ENCODE measurements at regions not wholly inside any gene's neighbourhood (a gene's known extent, or its start where the extent isn't known, plus 50 kb on each side); places are given as distances from the start of the nearest gene placed in this dataset.
"Not testable (repeated sequence)": the region's sequence is repeated elsewhere in the genome, so short reads cannot be mapped to it uniquely, and the experiment has no call there.

- no peak for DNase-seq (ENCODE audit: low read depth in 1 of 2, low spot score in 1 of 2)
- no peak for TF ChIP-seq SPI1 (IDR thresholded peaks at IDR 0.05; ENCODE audit: borderline replicate concordance, low read depth)
- no peak for TF ChIP-seq CTCF (IDR thresholded peaks at IDR 0.05; ENCODE audit: insufficient read depth, low read length)
- no peak for TF ChIP-seq POLR2AphosphoS5 (IDR thresholded peaks at IDR 0.05; ENCODE audit: low read depth)
- no peak for TF ChIP-seq GABPA (IDR thresholded peaks at IDR 0.05; ENCODE audit: low read depth)
- TF ChIP-seq, protein P1, sequence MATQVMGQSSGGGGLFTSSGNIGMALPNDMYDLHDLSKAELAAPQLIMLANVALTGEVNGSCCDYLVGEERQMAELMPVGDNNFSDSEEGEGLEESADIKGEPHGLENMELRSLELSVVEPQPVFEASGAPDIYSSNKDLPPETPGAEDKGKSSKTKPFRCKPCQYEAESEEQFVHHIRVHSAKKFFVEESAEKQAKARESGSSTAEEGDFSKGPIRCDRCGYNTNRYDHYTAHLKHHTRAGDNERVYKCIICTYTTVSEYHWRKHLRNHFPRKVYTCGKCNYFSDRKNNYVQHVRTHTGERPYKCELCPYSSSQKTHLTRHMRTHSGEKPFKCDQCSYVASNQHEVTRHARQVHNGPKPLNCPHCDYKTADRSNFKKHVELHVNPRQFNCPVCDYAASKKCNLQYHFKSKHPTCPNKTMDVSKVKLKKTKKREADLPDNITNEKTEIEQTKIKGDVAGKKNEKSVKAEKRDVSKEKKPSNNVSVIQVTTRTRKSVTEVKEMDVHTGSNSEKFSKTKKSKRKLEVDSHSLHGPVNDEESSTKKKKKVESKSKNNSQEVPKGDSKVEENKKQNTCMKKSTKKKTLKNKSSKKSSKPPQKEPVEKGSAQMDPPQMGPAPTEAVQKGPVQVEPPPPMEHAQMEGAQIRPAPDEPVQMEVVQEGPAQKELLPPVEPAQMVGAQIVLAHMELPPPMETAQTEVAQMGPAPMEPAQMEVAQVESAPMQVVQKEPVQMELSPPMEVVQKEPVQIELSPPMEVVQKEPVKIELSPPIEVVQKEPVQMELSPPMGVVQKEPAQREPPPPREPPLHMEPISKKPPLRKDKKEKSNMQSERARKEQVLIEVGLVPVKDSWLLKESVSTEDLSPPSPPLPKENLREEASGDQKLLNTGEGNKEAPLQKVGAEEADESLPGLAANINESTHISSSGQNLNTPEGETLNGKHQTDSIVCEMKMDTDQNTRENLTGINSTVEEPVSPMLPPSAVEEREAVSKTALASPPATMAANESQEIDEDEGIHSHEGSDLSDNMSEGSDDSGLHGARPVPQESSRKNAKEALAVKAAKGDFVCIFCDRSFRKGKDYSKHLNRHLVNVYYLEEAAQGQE (IDR thresholded peaks at IDR 0.05; ENCODE audit: insufficient replicate concordance, low read depth): no peak
- no peak overlapping the region for H3K27ac ChIP-seq (replicated peaks)
- no peak overlapping the region for H3K4me3 ChIP-seq (replicated peaks; ENCODE audit: insufficient read depth, low read length)
- no peaks in the 10 kb centered on the region for H3K27me3 ChIP-seq (ENCODE audit: insufficient read depth, poor library complexity, severe bottlenecking)
These were observed 141.9 kb upstream of the STK26 start for GRCh38 chrX:131881194-131881593.

DNA sequence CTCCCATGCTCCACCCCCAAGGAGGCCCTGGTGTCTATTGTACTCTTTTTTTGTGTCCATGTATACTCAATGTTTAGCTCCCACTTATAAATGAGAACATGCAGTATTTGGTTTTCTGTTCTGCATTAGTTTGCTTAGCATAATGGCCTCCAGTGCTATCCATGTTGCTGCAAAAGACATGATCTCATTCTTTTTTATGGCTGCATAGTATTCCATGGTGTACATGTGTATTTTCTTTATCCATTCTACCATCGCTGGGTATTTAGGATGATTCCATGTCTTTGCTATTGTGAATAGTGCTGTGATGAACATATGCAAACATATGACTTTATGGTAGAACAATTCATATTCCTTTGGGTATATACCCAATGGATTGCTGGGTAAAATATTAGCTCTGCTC lies 138.1 kb upstream of the STK26 start:
- H3K27me3 ChIP-seq (ENCODE audit: insufficient read depth, poor library complexity, severe bottlenecking); H3K4me3 ChIP-seq (replicated peaks; ENCODE audit: insufficient read depth, low read length); H3K27ac ChIP-seq (replicated peaks); DNase-seq (ENCODE audit: low read depth in 1 of 2, low spot score in 1 of 2): not testable (repeated sequence)

GRCh38 chrX:131893857-131894256 lies 129.2 kb upstream of the STK26 start:
- H3K27ac ChIP-seq (replicated peaks); H3K4me3 ChIP-seq (replicated peaks; ENCODE audit: insufficient read depth, low read length); H3K27me3 ChIP-seq (ENCODE audit: insufficient read depth, poor library complexity, severe bottlenecking); DNase-seq (ENCODE audit: low read depth in 1 of 2, low spot score in 1 of 2): not testable (repeated sequence)

GRCh38 chrX:131894995-131895394 lies 128.1 kb upstream of the STK26 start:
- H3K27ac ChIP-seq (replicated peaks): no peak overlapping the region
- DNase-seq (ENCODE audit: low read depth in 1 of 2, low spot score in 1 of 2): no peak
- TF ChIP-seq POLR2AphosphoS5 (IDR thresholded peaks at IDR 0.05; ENCODE audit: low read depth) (no peak), SPI1 (IDR thresholded peaks at IDR 0.05; ENCODE audit: borderline replicate concordance, low read depth) (no peak), CTCF (IDR thresholded peaks at IDR 0.05; ENCODE audit: insufficient read depth, low read length) (no peak), GABPA (IDR thresholded peaks at IDR 0.05; ENCODE audit: low read depth) (no peak)
- TF ChIP-seq, protein P1 (IDR thresholded peaks at IDR 0.05; ENCODE audit: insufficient replicate concordance, low read depth): no peak
- no peak overlapping the region for H3K4me3 ChIP-seq (replicated peaks; ENCODE audit: insufficient read depth, low read length)
- H3K27me3 ChIP-seq (ENCODE audit: insufficient read depth, poor library complexity, severe bottlenecking): no peaks in the 10 kb centered on the region

DNA sequence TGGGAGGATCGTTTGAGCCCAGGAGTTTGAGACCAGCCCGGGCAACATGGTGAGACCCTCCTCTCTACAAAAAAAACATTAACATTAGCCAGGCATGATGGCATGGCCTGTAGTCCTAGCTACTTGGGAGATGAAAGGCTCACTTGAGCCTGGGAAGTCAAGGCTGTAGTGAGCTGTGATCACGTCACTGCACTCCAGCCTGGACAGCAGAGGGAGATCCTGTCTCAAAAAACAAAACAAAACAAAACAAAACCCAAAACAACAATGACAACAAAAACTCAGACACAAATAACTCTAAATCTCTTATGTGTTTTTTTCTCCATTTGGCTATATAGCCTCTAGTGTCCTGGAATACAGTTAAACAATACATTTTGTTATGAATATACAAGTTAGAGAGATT lies 127.3 kb upstream of the STK26 start:
- no peak for TF ChIP-seq SPI1 (IDR thresholded peaks at IDR 0.05; ENCODE audit: borderline replicate concordance, low read depth)
- TF ChIP-seq, protein P1 (IDR thresholded peaks at IDR 0.05; ENCODE audit: insufficient replicate concordance, low read depth): no peak
- no peak for TF ChIP-seq GABPA (IDR thresholded peaks at IDR 0.05; ENCODE audit: low read depth)
- TF ChIP-seq POLR2AphosphoS5 (IDR thresholded peaks at IDR 0.05; ENCODE audit: low read depth): no peak
- TF ChIP-seq CTCF (IDR thresholded peaks at IDR 0.05; ENCODE audit: insufficient read depth, low read length): no peak
- no peaks in the 10 kb centered on the region for H3K27me3 ChIP-seq (ENCODE audit: insufficient read depth, poor library complexity, severe bottlenecking)

More for the DNA sequence above, 127.3 kb upstream of the STK26 start:
- no peak for DNase-seq (ENCODE audit: low read depth in 1 of 2, low spot score in 1 of 2)
- no peak overlapping the region for H3K27ac ChIP-seq (replicated peaks)
- H3K4me3 ChIP-seq (replicated peaks; ENCODE audit: insufficient read depth, low read length): no peak overlapping the region
